ENCODE measurements at regions not wholly inside any gene's neighbourhood (a gene's known extent, or its start where the extent isn't known, plus 50 kb on each side); places are given as distances from the start of the nearest gene placed in this dataset.

DNA sequence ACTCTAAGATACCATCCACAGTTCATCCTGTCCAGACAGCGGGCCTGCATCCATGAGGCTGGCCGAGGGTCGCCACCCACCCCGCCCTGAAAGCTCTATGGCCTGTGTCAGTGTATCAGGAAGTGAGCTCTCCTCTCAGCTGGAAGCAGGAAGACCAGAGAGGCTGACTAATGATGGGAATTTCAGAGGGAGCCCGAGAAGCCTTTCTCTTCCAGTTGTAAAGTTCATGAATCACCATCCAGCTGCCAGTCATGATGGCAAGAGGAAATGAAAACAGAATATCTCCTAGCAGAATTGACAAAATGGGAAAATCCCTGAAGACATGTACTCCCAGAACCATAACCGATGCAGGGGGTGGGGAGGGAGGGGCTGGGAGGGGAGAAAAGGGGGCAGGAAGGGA, 109.6 kb upstream of the RPS6KA2 start:
- no peaks in the 10 kb centered on the region for H3K27me3 ChIP-seq
- intact Hi-C loops (cut with DNase I), result no loop called here
- 53 to 64% methylated on average over 6 of the region's 6 CpGs for WGBS, 2 donors
- H3K4me3 ChIP-seq, result no peak overlapping the region
- peaks cover 0 to 22% (median 9%) of the 10 kb centered on the region in 4 donors for H3K4me1 ChIP-seq
- H3K27ac ChIP-seq, result no peak overlapping the region
- no peak for TF ChIP-seq EP300 (IDR thresholded peaks at IDR 0.05)
- no peak for TF ChIP-seq POLR2AphosphoS5 (IDR thresholded peaks at IDR 0.05)
- TF ChIP-seq, protein P1, sequence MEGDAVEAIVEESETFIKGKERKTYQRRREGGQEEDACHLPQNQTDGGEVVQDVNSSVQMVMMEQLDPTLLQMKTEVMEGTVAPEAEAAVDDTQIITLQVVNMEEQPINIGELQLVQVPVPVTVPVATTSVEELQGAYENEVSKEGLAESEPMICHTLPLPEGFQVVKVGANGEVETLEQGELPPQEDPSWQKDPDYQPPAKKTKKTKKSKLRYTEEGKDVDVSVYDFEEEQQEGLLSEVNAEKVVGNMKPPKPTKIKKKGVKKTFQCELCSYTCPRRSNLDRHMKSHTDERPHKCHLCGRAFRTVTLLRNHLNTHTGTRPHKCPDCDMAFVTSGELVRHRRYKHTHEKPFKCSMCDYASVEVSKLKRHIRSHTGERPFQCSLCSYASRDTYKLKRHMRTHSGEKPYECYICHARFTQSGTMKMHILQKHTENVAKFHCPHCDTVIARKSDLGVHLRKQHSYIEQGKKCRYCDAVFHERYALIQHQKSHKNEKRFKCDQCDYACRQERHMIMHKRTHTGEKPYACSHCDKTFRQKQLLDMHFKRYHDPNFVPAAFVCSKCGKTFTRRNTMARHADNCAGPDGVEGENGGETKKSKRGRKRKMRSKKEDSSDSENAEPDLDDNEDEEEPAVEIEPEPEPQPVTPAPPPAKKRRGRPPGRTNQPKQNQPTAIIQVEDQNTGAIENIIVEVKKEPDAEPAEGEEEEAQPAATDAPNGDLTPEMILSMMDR (IDR thresholded peaks at IDR 0.05), result no peak
- no peak for TF ChIP-seq POLR2A (IDR thresholded peaks at IDR 0.05)
- H3K9me3 ChIP-seq, result no peaks in the 10 kb centered on the region
- DNase-seq, result no peak
- no peaks in the 10 kb centered on the region for H3K36me3 ChIP-seq

DNA sequence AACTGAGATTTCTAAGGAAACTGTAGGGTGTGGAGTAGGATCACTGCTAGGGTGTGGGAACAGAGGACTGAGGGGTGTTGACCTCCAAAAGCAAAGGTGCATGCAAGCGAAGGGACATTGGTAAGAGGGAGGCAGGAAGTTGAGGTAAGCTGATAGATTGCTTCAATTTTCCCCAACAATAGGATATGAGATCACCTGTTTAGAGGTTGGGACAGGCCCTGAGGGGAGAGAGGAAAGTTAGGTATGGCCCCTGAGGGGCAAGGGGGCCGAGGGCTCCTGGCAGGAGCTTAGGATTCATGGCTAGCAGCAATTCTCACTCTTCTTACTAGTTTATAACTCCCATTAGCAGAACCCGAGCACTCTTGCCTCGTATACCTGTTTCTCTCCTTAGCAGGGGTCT, 106.8 kb upstream of the RPS6KA2 start:
- no peak overlapping the region for H3K27ac ChIP-seq
- H3K4me1 ChIP-seq, result peaks cover 0 to 4% (median 0%) of the 10 kb centered on the region in 4 donors
- intact Hi-C loops (cut with DNase I), result no loop called here
- no peaks in the 10 kb centered on the region for H3K9me3 ChIP-seq
- no peak overlapping the region for H3K4me3 ChIP-seq
- no peaks in the 10 kb centered on the region for H3K36me3 ChIP-seq
- 37 to 74% methylated on average over 4 of the region's 4 CpGs for WGBS, 2 donors
- no peak for TF ChIP-seq POLR2A (IDR thresholded peaks at IDR 0.05)
- TF ChIP-seq POLR2AphosphoS5 (IDR thresholded peaks at IDR 0.05), result no peak
- TF ChIP-seq, protein P1 (IDR thresholded peaks at IDR 0.05), result no peak
- no peak for TF ChIP-seq EP300 (IDR thresholded peaks at IDR 0.05)
- H3K27me3 ChIP-seq, result no peaks in the 10 kb centered on the region
- no peak for DNase-seq

DNA sequence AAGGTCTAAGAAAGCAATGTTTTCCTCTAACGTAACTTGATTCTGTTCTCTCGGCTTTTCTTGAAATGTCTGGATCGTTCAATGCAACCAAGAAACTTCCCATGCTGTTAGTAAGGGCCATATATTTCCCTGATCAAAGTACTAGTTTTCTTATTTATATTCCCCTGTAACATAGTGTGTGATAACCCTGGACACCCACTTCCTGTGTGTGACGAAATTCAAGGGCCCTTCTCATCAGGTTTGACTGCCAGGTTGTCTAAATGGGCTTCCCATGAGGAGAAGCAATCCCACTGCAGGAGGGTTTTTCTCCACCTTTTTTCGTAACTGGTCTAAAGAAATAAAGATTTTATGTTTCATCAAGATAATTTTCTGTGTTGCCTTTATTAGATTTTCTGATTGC, 102.6 kb upstream of the RPS6KA2 start:
- 73 to 82% methylated on average over 5 of the region's 5 CpGs for WGBS, 2 donors
- intact Hi-C loops (cut with DNase I), result no loop called here
- Histone ChIP-seq H3K27ac (no peak overlapping the region), H3K36me3 (no peaks in the 10 kb centered on the region), H3K27me3 (no peaks in the 10 kb centered on the region), H3K4me1 (no peaks in the 10 kb centered on the region), H3K4me3 (no peak overlapping the region), H3K9me3 (no peaks in the 10 kb centered on the region)
- no peak for DNase-seq
- TF ChIP-seq POLR2A (IDR thresholded peaks at IDR 0.05), result no peak
- no peak for TF ChIP-seq POLR2AphosphoS5 (IDR thresholded peaks at IDR 0.05)
- TF ChIP-seq, protein P1 (IDR thresholded peaks at IDR 0.05), result no peak
- TF ChIP-seq EP300 (IDR thresholded peaks at IDR 0.05), result no peak

DNA sequence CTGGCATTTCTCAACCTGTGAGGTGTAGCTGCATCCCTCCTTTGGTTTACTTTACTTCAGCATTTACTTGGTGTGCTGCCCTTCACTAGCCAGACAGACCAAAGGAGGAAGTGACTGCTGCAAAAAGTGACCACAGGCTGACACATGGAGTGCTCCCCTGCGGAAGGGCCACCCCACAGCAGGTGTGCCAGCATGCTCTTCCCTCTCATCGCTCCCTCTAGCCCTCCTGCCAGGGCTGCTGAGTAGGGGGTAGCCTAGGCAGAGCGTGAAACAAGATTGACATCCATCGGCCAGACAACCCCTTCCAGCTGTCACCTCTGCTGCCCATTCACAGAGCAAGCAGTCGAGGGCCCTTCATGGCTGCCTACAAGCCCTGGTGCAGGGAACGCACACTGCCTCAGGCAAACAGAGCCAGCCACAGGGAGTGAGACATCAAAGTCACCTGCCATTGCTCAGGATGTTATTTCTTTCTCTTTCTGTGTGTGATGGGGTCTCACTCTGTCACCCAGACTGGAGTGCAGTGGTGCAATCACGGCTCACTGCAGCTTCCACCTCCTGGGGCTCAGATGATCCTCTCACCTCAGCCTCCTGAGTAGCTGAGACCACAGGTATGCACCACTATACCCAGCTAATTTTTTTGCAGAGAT, 102.0 kb upstream of the RPS6KA2 start:
- 72 to 83% methylated on average over 7 of the region's 7 CpGs for WGBS, 2 donors

More for the DNA sequence above, 102.0 kb upstream of the RPS6KA2 start:
- H3K9me3 ChIP-seq, result no peaks in the 10 kb centered on the region
- no peaks in the 10 kb centered on the region for H3K36me3 ChIP-seq
- TF ChIP-seq EP300 (IDR thresholded peaks at IDR 0.05), result no peak
- TF ChIP-seq POLR2A (IDR thresholded peaks at IDR 0.05), result no peak
- TF ChIP-seq, protein P1 (IDR thresholded peaks at IDR 0.05), result no peak
- TF ChIP-seq POLR2AphosphoS5 (IDR thresholded peaks at IDR 0.05), result no peak
- intact Hi-C loops (cut with DNase I), result no loop called here
- no peak overlapping the region for H3K4me3 ChIP-seq
- H3K27me3 ChIP-seq, result no peaks in the 10 kb centered on the region
- H3K4me1 ChIP-seq, result no peaks in the 10 kb centered on the region
- no peak overlapping the region for H3K27ac ChIP-seq
- no peak for DNase-seq
